Activated CD8-positive, alpha-beta memory T cell treated with anti-CD3 and anti-CD28 coated beads for 1 hour (primary cell): ENCODE measurements at regions not wholly inside any gene's neighbourhood (a gene's known extent, or its start where the extent isn't known, plus 50 kb on each side); places are given as distances from the start of the nearest gene placed in this dataset.

Source experiments
- DNase-seq, 2 donors: peaks; one replicate each; pipeline ENCODE4 v3.0.0-alpha.2; 2020; ENCODE audit warnings: low read depth in 1 of 2; ENCODE audit errors: extremely low read depth in 1 of 2

DNA sequence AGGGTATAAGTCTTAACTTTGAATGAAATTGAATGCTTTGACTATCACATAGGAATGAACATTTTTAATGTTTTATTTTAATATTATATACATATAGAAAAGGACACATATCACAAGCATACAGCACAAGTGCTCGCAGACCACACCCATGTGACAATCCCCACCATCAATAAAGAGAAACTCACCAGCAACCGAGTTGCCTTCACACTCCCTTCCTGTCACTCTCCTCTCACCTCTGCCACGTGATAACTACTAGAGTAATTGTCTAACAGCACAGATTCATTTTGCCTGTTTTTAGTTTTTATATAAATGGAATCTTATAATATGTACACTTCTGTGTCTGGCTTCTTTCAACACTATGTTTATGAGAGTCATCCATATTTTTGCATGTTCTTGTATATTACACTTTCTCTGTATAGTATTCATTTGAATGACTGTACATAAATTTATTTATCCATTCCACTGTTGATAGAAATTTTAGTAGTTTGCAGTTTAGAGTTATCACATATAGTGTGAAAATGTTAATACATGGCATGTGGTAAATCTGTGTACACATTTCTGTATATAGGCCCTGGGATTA, 304.9 kb upstream of the DUSP10 start:
- no peak for DNase-seq

DNA sequence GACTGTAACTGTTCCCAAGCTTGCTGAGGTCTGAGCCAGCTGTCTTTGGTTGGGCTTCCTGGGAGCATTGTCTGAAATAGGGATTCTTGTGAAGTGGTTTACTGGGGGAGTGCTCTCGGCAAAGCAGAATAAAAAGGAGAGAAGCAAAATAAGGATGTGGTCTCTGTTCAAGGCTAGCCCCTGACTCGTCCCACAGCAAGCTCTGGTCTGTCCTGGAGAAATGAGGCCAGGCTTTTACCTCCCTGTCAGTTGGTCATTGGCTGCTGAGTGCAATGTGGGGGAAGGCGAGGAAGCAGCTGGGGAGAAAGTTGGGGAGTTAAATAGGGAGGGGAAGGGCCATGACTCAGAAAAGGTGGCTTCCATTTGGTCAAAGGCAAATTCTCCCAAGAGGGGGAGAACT, 303.9 kb upstream of the DUSP10 start:
- no peak for DNase-seq

DNA sequence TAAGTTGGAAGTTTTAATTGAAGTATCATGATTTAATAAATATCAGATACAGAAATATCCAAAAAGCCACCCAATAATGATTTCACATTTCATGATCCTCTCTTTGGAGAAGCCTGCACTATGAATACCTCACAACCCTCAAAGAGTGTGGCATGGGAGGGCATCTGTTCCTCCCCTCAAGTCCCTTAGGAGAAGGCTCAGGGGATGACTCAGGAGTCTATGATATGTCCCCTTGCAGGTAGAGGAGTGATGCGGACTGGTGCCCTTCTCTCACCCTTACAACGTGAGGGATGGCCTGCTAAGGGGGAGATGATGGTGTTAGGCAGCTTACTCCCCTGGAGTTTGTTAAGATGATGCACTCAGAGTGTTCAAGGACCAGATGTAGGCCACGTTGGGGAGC, 303.3 kb upstream of the DUSP10 start:
- no peak for DNase-seq

DNA sequence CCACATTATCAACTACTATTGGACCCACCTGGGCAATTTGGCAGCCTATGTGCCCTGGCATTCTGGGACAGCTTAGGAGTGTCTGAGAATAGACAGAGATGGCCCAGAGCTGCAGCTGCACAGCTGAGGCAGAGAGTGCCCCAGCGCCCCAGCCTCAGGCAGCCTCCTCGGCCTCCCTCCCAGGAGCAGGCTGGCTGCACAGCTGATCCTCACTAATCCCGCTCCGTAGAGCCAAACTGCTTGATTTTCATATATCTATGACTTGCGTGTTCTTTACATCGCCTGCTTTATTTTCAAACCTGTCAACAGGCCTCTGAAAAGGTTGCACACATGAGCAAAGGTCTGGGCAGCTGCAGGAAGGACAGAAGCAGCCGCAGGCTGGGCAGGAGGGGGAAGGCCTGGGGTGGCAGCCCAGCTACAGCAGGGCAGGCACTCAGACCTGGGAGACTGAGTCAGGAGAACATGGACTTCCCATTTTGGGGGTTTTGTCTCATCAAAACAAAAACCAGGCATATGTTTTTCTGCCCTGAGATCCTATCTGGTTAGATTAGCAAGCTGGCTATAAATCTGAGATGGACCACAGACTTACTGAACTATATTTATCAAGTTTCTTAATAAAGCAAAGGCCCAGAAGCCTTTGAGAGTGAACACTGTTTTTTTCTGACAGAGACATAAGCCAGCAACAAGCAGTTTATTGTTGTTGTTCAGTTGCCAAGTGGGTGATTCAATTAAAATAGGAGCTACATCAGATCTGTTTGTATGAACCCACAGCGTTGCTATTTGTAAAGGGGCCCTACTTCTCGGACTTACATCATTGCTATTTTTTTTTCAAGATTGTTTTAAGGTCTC, 301.8 kb upstream of the DUSP10 start:
- no peak for DNase-seq

DNA sequence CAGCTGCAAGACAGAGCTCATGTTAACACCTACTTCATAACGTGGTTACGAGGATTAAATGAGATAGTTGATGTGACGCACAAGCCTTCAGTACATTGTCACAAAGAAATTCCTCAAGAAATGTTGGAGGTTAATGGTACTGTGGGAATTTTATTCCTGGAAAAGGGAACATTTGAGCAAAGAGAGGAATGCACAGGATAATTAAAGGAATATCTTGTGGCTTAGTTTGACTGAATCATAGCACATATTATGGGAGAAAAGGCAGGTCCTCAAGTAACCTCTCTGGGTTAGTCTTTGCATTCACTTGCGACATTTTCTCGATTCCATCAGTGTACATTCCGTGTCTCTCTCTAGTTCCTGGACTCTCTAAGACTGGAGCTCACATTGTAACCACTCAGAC, 300.2 kb upstream of the DUSP10 start:
- DNase-seq, result no peak

DNA sequence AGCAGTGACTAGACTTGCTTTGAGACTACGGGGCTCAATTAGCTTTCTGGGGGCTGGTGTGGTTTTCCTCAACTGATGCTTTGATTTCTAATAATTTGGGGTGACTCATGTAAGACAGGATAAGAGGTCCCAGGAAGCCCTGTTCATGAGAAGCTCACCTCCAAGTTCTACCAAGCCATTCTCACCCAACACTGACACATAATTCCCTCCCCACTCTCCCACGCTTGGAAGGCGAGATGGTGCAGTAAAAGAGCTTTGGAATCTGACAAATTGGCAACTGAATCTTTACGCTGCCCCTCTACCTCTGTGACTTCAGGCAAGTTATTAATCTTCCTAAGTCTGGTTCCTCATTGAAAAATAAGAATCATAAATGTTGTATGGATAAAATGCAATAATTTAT, 299.1 kb upstream of the DUSP10 start:
- DNase-seq, result no peak

DNA sequence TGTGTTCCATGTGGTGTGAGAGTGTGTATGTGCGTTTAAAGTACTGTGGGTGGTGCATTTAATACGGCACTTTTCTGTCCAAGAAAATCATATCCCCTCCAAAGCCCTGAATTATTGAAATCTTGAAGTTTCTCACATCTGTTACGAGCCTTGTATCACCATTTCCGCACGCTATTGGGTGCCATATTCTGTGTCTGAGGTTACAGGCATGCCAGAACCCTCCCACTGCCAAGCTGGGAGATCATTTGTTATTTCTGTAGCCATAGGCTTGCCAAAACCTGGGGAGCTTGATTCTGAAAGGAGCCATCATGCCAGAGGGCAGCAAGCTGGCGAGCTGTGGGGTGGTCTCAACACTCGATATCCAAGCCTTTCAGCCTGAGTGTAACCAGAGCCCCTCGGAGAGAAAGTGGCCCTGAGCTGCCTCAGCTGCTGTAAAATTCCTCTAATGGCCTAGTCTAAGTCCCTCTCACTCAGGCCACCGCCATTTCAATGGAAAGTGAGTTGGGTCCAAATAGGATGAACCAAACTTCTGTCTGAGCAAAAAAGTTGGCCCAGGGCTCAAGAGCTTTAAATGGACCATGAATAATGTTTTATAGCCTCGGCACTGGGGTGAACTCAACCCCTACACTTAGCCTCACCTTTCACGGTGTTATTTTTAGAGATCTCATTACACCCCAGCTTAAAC, 298.4 kb upstream of the DUSP10 start:
- no peak for DNase-seq

DNA sequence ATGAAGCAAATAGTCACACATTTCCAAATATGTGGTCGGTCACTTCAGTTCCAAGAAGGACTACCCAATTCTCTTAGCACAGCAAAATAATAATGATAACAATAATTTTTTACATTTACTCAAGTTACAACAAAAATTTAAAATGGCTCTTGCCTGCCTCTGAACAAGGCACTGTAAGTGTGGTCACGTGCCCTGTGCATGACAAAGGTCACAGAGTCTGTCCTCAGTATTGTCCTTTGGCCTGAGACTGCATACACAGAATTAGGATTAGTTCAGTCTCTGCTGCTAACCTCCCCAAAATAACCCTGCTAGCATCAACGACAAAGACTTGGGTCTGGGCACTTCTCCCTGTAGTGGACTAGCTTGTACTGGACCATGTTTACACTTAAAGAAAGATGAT, 297.1 kb upstream of the DUSP10 start:
- no peak for DNase-seq

DNA sequence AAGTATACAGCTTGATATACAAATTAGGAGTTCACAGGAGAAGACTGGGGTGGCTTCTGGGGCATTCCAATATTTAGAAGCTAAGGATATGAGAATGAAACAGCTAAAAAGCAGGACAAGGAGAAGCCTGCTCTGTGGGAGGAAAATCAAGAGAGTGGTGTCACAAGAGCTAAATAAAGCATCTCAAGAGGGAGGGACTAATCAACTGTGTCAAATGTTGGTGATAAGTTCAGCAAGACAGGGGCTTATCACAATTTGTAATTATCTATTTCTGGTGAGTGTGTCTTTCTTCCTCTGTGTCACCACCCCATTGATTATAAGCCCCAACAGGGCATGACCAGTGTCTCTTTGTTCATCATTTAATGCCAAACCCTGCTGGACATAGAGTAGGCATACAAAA, 295.8 kb upstream of the DUSP10 start:
- DNase-seq, result no peak

DNA sequence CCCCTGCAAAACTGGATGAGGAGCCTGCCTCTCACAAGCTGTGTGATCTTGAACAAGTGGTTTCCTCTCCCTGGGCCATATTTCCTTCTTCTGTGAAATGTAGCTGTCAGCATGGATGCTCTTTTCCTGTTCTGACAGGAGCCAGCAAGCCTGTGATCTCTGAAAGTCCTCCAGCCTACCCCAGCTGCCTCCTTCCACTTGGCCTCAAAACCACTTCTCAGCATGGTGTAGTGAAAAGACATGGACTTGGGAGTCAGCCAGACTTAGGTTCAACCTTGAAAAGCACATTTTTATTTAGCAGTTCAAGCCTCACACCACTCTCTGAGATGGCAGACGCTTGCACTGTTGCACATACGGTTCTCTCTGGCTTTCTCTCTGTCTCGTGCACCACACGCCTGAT, 292.9 kb upstream of the DUSP10 start:
- DNase-seq, result no peak

DNA sequence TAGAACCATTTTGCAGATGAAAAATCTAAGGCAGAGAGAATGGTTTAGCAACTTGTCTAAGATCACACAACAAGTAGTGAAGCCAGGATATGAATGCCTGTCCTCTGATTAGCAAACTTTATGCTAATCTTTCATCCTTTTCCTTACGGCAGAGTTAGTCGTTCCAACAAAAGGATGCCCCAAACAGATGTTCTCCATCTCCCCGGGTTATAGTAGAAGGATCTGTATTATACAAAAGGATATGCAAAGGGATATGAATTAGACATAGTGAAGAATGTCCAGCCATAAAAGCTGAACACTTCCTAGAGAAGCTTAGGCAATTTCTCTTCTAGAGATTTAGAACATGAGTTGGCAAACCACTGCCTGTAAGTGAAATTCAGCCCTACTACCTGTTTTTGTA, 291.6 kb upstream of the DUSP10 start:
- no peak for DNase-seq

DNA sequence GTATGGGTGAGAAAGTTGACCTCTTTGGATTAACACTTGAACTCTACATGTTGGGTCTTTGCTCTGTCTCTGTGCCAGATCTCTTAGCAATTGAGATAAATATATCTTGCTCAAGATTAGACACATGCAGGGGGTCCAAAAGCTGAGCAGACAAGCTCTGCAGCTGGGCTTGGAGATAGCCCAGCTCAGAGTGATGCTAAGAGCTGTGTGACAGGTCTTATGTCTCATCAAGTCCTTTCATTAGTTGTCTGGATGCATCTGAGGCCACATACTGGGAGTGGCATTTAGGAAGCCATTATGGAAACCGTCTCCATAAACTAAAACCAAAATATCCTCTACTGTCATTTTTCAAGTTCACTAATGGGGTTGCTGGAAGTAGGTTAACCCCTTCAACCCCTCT, 289.4 kb upstream of the DUSP10 start:
- DNase-seq, result no peak

DNA sequence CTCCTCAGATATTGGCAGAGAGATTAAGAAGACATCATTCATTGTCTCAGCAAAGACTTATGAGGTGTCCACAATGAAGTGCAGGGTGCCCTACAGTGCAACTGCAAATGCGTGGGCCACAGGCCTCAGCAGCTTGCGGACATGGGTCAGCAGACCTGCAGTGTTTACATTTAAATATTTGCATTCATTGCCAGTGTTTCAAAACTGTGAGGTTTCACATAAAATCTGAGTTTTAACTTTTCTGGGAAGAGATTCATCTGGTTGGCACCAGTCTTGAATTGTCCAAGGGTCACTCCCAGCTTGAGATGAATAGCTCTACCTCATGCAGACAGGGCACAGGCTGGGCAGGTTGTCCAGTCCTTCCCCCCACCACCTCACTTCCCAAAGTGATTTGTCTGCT, 286.8 kb upstream of the DUSP10 start:
- no peak for DNase-seq

DNA sequence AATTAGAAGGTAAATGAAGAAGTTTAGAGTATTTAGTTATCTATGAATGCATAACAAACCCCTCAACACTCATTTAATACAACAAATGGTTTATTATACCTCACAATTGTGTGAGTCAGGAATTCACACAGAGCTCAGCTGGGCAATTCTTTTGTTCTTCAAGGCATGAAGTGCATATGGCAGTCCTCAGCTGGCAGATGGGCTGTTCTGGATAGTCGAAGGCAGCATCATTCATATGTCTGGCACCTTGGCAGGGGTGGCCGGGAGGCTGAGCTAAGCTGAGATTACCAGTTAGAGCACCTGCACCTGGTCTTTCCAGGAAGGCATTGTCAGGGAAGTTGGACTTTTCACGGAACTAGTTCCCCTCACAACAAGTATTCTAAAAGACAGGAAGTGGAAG, 286.2 kb upstream of the DUSP10 start:
- DNase-seq, result no peak

DNA sequence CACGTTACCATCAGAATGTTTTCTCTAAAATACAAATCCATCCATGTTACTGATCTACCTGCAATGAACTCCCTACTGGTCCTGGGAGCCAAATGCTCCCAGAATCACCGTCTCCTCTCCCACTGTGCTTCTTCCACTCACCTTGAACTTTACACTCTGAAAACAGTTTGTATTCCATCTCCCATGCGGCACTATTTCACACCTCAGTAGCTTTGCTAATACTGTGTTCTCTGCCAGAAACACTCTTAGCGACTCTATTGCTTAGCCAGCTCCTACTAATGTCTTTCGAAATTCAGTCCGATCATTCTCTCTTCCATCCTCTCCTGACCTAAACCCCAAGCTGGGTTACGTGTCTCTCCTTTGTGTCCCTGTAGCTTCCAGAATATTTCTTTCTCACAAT, 284.4 kb upstream of the DUSP10 start:
- DNase-seq, result no peak

DNA sequence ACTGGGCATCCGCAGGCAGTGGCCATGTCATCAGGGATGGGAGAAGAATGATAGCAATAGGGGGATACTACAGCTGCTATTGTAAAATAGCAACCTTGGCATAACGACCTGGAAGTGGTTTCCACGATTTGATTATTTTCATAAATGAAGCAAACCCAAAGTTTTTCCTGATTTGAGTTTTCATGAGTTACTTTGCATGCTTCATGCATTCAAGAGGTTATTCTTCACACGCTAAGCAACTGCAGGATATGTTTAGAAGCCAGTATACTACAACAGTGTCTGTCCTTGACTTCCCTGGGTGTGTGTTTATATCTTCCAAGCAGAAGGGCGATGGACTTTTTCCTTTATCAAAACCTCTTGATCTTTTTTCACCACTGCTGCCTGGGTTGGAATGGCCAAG, 281.1 kb upstream of the DUSP10 start:
- no peak for DNase-seq

DNA sequence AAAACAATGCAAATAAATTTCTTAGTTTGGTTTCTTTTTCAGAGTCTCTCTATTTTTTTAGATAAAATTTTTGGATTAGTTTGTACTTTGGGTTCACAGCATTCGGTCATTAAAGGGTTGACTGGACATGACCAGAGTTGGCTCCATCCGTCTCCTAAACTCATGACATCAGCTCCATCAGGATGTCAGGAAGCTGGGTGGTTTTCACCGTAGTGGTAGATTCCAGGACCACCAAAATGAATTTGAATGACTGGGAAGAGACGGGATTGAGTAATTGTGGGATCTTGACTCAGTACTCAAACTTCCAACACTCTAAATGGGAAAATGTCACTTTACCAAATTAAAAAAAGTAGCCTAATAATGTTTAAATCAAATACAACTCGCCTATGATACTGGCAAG, 279.2 kb upstream of the DUSP10 start:
- DNase-seq, result no peak

DNA sequence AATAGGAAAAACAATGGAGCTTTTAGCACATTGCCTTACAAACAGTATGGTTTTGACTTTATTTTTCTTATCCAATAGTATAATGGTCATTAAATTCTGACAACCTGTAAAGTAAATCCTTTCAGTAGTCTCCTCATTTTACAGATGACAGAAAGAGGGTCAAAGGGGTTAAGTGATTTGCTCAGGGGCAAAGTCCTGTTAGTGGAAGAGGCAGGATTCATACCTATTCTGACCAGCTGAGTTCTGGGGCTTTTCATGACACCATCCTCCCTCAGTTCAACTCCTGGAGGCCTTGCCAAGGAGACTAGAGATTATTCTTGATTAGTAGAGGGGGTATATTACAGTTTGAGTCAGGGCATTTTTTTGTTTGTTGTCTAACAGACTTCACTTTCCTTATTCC, 278.7 kb upstream of the DUSP10 start:
- no peak for DNase-seq

DNA sequence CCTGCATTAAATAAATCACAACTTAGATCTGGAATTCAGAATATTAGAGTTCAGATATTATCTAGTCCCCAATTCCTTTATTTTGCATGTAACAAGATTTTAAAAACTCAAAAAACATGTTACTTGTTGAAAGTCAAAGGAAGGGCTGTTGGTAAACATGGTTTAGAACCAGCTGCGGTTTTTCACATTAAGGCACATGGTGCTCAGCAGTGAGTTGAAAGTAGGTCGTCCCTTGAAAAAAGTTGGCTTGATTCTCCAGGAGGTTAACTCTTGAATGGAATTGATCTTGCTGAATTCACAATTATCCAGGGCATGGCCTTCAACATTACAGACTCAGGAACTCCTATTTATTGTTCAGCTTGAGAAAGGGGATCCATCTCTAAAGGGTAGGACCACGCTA, 277.1 kb upstream of the DUSP10 start:
- no peak for DNase-seq

DNA sequence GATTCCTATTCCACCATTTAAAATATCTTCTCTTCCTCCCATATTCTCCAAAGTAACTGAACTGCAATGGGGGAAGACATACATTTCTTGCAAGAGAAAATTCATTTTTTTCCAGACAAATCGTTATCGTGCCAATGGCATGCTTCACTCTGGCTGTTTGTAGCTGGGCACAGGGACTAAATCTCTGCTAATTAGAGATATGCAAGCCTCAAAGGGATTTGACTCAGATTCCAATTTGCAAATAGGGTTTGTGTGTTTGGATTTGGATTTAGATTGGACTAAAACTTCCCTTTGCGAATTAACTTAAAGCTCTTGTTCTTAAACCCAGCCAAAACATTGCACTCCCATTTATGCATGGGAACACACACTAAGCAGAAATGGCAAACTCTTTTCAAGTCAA, 276.2 kb upstream of the DUSP10 start:
- no peak for DNase-seq

DNA sequence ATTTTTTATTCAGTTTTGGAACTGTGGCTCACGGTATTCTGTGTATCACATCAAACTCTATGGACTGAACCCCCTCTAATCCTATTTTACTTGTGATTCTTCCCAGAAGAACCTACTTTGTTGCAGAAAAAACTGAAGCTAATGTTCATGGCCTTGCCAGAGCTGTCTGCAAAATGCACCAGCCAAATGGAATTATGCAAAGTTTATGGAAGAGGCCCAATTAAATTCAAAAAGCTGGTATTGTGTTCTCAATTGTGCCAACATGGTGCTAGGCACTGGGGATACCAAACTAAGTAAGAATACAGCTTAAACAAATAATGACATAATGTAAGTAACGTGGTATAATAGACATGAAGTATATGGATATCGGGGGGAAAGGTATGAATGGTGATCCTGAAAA, 273.8 kb upstream of the DUSP10 start:
- DNase-seq, result no peak

DNA sequence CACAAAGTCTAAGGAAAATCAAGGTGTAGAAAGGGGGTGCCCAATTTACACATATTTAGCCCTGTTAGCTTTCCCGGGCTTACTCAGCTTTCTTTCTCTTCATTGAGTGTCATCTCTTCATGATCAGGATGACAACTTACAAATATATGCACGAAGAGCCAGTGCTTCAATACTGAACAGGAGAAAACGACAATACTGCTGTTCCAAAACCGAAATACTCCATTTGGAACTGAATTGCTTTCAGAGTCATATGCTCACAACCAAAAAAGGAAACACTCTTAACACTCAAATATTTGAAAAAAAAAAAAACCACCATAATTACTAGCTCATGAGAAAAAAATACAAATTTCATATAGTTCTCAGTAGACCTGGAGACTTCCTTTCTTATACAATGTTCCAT, 272.1 kb upstream of the DUSP10 start:
- DNase-seq, result no peak
